ENCODE measurements at regions not wholly inside any gene's neighbourhood (a gene's known extent, or its start where the extent isn't known, plus 50 kb on each side); places are given as distances from the start of the nearest gene placed in this dataset.

DNA sequence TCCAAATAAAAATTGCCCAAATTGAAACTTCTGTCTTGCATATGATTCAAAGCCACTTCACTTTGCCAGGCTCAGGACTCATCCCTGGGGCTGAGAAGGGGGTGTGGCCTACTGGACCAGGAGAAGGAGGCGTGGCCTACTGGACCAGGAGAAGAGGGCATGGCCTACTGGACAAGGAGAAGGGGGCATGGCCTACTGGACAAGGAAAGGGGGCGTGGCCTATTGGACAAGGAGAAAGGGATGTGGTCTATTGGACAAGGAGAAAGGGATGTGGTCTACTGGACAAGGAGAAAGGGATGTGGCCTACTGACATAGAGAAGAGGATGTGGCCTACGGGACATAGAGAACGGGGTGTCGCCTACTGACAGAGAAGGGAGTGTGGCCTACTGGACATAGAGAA is 405.3 kb downstream of the RRAGC start:
- DNase-seq = no peak

DNA sequence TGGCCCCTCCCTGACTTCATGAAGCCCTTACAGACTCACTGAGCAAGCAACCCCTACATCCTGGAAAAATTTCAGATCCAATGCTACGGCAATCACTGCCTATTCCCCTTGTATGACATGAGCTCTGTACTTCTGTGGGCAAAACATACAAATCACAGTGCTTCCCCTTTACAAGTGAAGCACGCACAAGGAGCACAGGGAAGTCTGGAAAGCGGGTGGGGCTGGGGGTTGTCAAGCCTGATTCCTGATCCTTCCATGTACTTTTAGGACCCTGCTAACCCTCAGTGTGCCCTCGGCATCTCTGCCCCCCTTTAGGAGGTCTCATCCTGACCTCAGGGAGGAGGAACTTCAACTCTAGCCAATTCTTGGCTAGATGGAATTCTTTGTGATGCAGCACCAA is 405.7 kb upstream of the POU3F1 start:
- DNase-seq = no peak

DNA sequence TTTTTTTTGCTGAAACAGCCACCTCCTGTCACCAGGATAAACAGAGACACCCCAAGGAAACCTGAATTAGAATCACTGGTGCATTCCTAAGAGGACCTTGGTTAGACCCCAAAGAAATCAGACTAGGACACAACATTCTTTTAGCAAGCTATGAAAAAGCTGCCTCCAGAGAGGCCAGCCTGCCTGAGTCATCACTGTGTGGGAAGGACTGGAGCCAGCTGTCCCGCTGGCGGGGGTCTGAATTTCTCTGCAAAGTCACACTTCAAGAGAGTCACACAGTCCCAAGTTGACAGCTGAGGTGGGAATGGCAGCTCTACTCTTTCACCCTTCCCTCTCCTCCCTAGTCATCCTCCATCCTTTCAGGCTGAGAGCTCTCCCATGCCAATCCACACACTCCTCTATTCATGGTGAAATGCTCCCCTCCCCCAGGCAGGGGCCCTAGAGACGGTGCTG is 405.0 kb upstream of the POU3F1 start:
- no peak for DNase-seq

DNA sequence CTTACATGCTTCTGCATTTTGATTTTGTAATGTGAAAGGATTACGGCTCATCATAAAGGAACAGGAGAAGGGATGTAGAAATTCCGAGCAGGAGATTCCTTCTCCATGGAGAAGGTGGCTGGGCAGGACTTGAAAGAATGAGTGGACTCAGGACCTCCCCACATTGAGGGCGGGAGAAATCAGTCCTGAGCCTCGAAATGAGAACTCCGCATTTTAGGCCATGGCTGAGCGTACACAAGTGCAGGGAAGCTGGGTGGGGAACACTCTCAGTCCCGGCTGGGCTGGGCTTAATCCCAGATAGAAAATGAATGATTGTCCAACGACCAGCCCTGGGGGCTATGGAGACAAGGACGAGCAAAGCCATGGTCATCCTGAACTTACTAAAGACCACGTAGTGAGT is 402.3 kb upstream of the POU3F1 start:
- no peak for DNase-seq

DNA sequence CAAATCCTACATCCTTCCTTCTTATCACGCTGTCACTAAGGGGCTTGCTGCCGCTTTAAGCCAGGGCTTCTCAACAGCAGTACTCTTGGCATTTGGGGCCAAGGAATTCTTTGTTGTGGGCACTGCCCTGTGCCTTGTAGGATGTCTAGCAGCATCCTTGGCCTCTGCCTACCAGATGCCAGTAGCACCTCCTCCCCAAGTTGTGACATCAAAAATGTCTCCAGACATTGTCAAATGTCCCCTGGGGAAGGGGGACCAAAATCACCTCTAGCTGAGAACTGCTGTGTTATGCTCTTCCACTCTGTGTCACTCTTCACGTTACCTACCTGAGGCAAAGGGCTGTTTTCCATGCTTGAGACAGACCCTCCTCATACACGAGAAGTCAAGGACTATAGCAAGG is 400.3 kb upstream of the POU3F1 start:
- DNase-seq = no peak

DNA sequence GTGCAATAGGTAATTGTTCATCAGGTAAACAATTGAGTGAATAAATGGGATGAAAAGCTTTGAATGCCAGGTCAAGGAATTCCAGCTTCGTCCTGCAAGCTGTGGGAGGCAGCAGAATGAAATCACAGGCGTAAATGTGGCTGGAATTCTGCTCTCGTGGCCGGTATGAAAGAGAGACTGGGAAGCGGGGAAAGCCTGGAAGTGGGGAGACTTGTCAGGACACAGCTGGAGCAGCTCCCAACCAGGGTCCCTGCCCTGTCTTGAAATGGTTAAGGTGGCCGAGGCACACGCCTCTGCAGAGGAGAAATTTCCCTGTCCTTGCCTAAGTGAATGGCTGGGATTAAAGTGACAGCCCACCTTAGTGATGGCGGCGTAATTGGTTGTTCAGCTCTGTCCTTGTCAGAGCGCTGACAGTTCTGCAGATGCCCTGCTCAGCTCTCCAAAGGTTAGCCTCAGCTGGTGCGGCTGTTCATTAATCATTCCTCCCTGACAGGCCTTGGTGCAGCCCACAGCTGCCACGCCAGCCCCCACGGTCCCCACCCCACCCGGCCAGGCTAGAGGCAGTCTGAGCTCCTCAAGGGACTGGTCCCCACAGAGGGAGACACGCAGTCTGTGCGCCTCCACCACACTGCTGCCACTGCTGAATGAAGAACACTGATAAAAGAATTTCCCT is 398.3 kb upstream of the POU3F1 start:
- DNase-seq = no peak

DNA sequence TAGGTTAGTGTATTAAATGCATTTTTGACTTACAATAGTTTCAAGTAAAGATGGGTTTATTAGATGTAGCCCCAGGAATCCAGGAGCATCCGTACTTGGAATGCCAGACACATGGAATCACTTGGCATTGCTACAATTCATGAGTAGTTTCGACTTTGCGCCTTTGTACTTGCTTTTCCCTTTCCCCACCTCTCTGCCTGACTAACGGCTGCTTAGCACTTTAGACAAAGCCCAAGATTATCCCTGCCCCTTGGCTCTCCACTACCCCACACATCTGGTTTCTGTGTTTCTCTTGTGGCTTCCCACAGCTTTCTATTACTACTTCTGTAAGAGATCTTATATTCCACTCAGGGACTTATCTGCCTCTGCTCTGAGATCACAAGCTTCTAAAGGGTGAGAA is 397.7 kb upstream of the POU3F1 start:
- DNase-seq = no peak

DNA sequence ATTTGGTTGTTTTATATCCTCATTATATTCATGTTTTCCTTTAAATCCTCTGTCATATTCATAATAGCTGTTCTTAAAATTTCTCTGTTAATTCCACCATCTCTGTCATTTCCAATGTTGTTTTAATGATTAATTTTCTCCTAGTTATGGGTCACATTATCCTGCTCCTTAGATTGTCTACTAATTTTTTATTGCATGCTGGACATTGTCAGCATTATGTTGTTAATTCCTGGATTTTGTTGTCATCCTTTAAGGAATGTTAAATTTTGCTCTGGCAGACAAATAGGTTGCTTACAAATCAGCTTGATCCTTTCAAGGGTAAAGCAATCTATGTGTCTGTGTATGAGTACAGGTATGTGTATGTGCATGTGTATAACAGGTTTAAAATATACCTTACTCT is 393.8 kb upstream of the POU3F1 start:
- no peak for DNase-seq

DNA sequence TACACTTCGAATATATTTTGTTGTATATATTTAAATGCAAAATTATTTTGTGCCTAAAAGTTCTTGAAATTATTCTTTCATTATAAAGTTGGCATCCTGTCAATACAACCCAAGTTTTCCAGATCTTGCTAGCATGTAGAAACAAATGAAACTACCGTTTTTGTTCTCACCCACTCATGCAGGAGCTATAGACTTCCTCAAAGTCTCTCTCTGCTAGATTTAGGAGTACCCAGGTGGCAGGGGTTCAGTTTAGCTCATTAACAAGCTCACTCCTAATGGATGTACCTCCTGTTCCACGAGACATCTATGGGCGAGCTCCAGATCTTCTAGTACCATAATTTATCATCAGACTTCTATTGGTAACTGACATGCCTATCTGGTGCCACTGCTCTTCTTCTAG is 390.2 kb upstream of the POU3F1 start:
- DNase-seq = no peak

DNA sequence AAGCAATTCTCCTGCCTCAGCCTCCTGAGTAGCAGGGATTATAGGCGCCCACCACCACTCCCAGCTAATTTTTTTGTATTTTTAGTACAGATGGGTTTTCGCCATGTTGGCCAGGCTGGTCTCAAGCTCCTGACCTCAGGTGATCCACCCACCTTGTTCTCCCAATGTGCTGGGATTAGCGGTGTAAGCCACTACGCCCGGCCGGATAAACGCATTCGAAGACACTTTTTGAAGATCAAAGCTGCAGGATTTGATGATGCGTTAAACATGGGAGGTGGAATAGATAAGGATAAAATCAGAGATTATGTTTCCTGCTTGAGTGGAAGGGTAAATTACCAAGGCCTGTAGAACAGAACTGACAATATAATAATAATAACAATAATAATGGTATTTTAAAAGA is 389.4 kb upstream of the POU3F1 start:
- DNase-seq = no peak

DNA sequence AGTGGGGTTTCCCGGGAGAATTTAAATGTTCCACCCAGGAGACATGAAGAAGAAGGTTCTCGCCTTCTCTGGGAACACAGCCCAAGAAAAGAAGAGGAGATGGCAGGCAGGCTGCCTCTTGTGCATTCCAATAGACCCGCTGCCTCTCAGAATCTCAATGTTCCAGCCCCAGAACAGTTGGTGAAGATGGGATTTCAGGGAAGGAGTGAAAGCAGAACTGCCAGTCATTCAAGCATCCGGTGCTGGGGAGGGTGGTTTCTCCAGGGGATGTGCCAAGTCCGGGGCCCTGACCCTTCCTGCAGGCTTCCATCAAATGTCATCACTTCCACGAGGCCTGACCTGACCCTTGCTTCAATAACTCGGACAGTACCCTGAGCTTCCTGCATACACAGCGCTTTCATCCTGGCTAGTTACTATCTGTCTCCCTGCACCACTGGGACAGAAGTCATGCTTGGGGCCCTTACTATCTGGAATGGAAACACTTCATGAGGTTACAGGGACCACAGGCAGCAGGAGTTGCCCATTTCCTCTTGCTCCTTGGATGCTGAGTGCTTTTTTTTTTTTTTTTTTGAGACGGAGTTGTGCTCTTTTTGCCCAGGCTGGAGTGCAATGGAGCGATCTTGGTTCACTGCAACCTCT is 386.6 kb upstream of the POU3F1 start:
- no peak for DNase-seq

DNA sequence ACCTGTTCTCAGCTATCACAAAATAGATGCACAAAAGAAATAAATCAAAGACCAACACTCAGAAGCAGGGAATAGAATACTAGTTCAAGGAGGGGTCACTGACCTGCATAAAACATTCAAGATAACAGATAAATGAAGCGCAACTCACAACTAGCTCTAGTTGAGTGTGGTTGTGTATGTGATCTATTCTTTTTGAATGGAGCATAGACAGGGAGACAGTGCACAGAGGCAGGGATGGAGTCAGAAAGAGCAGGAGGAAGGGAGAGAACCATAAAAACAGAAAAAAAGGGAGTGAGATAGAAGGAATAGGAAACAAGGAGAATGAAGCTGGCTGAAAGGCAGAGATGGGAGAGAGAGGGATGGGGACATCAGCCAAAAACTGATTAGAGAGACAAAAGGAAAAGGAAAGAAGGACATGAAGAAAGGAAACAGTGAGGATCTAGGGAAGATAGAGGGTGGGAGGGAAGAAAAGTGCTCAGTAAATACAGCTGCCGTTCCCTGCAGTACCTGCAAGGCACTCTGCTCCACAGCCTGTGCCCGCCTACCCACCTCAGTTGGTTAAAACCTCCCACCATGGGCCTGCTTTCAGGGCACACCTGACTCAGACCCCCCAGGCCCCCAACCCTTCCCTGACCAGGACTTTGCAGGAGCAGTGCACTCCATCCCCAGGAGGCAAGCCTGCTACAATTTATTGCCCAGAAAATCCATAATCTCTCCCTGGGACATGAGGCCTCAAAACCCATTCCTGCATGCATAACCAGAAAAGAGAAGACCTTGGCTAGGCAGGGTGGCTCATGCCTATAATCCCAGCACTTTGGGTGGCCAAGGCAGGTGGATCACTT is 385.2 kb upstream of the POU3F1 start:
- no peak for DNase-seq

DNA sequence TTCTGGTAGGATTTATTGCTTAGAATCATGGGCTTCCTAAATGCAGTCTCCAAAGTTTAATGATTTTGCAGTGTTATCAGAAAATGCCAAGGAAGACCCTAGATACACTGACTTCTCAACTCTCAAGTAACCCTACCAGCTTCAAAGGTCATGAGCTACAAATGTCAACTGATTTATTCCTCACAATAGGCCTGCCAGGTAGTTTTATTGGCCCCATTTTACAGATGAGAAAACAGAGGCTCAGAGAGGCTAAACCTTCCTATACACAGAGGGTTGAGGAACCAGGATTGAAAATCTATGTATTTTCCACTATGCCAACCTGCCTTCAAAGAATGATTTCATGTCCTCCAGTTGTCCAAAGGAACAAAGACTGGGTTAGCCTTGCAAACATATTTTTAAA is 384.4 kb upstream of the POU3F1 start:
- no peak for DNase-seq

DNA sequence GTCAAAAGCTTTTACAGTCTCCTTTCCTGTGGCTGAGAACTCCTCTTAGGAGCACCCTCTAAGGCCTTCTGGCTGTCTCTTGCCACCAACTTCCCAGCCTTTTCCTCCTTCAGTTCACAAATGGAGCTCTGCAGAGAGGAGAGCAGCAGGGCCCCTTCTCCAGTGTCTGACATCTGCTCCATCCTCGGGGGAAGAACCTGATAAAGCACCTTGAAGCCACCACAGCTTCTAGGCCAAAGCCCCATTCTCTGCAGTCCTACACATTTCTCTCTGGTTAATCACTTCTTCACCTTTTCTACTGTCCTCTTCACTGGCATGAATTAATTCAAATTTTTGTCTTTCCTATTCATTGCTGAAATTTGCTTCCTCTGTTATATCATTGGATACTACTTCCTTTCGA is 378.1 kb upstream of the POU3F1 start:
- no peak for DNase-seq

DNA sequence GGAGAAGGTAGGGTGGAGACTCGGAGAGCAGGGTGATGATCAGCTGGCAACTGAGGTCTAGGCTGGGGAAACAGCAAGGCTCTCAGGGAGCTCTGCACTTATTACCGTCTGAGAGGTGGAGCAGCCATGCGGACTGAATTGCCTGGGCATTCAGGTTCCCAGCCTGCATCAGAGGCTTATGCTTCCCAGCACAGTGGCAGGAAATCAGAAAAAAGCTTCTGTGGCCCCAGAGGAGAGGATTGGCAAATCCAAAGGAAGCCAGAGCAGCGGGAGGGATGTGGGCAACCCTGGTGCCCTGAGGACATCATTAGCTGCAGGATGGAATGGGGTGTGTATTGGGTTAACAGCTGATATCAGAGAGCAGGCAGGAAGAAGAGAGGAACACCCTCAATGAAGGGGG is 374.1 kb upstream of the POU3F1 start:
- no peak for DNase-seq

DNA sequence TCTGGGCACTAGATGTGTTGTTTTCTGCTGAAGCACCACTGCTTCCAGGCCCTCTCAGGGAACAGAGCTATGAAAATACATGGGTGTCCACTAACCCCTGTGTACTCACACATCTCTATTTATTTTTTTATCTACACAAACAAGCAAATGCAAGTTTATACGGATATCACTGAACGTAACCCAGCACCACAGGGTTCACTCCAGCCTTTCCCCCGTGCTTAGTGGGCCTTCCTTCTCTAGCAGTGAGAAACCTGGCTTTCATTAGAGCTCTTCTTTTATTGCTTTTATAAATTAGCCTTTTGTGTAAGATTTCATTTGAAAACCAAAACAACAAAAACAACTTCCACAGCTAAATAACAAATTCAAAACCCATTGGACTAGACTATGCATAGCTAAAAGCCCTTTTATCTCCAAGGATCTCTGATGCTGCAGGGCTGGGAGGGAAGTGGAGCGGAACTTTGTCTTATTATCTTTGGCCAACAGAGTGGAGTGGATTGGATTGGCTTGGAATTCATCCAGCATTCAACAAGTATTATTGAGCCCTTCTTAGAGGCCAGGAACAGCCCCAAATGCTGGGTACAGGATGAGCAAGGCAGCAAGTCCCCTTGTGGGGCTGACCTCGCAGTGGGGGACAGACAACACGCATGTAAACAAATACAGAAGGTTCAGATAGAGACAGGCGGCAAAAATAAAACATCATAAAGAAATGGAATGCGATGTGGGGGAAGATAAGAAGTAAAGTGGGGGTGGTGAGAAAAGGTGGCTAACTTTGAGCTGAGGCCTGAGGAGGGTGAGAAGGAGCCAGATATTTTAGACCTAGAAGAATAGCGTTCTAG is 371.8 kb upstream of the POU3F1 start:
- no peak for DNase-seq

DNA sequence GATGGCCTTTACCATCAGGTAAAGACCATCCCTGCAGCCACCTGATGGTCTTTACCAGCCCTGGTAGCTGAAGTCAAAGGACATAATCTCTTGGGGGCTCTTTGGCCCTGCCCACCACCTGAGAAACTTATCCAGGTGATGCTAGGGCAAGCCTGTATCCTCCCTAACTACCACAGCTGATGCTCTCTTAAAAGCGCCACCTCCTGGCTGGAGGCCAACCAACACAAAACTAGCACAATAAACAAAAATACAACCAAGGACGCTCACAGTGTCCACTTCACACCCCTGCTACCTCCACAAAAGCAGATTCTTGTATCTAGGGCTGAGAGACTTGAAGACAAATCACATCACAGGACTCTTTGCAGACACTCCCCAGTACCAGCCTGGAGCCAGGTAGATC is 357.1 kb upstream of the POU3F1 start:
- DNase-seq = no peak

DNA sequence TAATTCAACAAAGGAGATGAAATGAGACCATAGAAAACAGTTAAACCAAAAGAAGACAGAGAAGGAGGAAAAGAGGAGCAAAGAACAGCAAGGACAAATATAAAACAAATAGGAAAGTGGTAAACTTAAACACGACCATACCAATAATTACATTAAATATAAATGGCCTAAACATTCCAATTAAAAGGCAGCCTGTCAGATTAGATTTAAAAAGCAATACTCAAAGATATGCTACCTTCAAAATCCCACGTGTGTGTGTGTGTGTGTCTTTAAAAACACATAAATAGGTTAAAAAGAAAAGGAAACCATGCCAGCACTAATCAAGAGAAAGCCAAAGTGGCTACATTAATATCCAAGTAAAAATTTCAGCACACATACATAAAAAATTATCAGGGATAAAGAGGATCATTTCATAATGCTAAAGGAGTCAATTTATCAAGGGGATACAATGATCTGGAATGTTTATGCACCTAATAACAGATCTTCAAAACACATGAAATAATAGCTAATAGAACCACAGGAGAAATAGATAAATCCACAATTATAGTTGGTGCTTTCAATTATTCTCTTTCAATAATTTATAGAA is 355.7 kb upstream of the POU3F1 start:
- no peak for DNase-seq

DNA sequence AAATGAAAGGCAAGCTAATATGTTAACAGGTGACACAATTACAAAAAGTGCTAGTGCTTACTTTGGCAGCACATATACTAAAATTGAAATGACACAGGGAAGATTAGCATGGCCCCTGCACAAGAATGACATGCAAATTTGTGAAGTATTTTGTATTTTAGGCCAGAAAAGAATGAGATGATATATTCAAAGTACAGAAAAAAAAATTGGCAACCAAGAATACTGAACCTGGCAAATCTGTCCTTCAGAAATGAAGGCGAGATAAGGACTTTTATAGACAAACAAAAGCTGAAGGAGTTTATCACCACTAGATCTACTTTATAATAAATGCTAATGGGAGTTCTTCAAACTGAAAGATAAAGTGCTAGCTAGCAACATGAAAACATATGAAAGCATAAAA is 350.0 kb upstream of the POU3F1 start:
- DNase-seq = no peak

DNA sequence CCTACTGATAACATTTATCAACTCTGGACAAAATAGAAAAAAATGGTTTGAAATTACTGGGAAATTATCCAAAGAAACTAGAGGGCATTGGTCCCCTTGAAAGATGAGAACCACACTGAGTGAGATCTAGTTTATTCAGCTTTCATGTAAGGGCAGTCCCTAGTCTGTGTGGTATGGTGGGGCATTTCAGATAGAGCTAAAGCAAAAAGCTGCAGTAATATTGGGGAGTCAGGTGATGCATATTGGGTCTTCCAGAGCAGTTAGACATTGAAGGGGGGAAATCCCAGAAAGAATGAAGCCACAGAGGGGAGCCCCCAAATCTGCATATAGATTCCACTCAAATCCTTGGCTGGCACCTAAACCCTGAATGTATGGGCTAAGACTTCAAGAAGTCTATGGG is 347.7 kb upstream of the POU3F1 start:
- DNase-seq = no peak

DNA sequence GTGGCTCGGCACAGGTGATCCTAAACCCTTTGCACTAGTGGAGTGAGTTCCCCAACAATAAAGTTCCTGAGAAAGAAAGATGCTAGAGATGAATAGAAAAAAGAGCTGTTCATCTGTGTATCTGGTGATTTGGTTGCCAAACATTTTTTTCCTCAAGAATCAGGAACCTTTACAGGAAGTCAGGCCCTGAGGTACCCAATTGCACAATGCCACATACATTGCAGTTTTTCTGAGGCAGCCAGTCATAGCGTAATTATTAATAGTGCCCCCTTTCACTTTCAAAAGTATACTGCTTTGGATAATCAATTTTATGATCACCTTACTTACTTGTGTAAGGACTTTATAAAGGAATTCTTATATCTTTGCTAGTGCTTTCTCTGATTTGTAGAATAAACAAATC is 346.3 kb upstream of the POU3F1 start:
- DNase-seq = no peak

DNA sequence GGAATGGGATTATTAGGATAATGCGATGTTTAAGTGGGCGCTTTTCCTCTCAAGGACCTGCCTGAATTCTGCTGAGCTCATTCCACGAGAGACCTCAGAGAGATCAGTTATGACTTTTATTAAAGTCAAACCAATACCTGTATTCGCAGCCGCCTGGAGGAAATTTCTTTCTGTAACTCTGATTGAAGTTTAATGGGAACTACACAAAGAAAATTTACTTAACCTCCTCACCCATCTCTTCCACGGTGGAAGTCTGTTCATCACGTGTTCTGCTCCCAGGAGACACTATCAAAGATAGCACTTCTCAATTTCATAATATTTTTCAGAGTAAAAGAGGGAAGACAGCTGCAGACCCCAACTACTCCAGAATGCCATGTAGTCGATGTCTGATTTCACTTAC is 334.7 kb upstream of the POU3F1 start:
- DNase-seq = no peak

DNA sequence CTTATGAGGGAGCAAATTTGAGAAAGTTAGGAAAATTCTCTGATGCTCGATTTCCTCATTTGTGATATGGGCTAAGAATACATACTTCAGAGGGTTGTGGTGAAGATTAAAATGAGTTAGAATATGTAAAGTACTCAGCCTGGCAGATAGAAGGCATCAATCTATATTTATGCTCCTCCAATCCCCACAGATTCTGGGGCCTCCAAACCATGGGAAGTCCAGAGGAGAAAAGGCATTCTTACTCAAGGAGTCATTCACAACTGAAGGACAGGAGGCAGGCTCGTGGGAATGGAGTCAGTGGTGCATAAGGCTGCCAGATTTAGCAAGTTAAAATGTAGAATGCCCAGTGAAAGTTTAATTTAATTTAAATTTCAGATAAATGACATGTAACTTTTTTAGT is 330.0 kb upstream of the POU3F1 start:
- no peak for DNase-seq

All from NCI-H1930 (cell line).